ENCODE measurements at regions not wholly inside any gene's neighbourhood (a gene's known extent, or its start where the extent isn't known, plus 50 kb on each side); places are given as distances from the start of the nearest gene placed in this dataset.

GRCh38 chr10:111131168-111131799, 54.5 kb downstream of the ADRA2A start:
- Mint-ChIP-seq H3K27me3 (ENCODE audit: low read depth, poor library complexity) (peaks cover 22% of the 10 kb centered on the region), H3K27ac (no peak overlapping the region), H3K4me3 (no peak overlapping the region), H3K36me3 (ENCODE audit: low read depth) (no peaks in the 10 kb centered on the region), H3K9me3 (peaks cover 18% of the 10 kb centered on the region), H3K4me1 (no peaks in the 10 kb centered on the region)
- no peak for DNase-seq
- TF ChIP-seq, protein P1, sequence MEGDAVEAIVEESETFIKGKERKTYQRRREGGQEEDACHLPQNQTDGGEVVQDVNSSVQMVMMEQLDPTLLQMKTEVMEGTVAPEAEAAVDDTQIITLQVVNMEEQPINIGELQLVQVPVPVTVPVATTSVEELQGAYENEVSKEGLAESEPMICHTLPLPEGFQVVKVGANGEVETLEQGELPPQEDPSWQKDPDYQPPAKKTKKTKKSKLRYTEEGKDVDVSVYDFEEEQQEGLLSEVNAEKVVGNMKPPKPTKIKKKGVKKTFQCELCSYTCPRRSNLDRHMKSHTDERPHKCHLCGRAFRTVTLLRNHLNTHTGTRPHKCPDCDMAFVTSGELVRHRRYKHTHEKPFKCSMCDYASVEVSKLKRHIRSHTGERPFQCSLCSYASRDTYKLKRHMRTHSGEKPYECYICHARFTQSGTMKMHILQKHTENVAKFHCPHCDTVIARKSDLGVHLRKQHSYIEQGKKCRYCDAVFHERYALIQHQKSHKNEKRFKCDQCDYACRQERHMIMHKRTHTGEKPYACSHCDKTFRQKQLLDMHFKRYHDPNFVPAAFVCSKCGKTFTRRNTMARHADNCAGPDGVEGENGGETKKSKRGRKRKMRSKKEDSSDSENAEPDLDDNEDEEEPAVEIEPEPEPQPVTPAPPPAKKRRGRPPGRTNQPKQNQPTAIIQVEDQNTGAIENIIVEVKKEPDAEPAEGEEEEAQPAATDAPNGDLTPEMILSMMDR (IDR thresholded peaks at IDR 0.05): no peak

DNA sequence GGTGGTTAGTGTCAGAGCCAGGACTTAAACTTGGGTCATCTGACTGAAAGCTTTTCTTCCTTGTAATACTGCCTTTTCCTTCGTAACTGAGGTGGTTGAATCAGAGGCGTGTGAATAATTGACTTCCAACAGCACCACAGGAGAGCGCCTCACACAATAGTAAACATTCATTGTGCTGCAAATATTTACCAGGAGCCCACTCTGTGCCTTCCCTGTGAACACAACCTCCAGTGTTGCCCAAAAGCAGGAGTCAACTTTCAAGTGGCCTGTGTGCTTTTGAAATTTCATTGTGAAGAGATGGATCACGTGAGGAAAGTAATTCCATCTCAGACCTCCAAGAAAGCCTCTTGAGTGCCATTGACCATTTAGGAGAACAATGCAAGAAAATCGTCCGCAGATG, 60.2 kb downstream of the ADRA2A start:
- Mint-ChIP-seq H3K4me1 (no peaks in the 10 kb centered on the region), H3K36me3 (ENCODE audit: low read depth) (no peaks in the 10 kb centered on the region), H3K27ac (no peak overlapping the region), H3K4me3 (no peak overlapping the region), H3K27me3 (ENCODE audit: low read depth, poor library complexity) (peaks cover 8% of the 10 kb centered on the region), H3K9me3 (peaks cover 18% of the 10 kb centered on the region)
- TF ChIP-seq, protein P1 (IDR thresholded peaks at IDR 0.05): no peak
- no peak for DNase-seq

- peaks cover 15% of the 10 kb centered on the region for H3K9me3 Mint-ChIP-seq
- no peak for DNase-seq
- H3K4me3 Mint-ChIP-seq: no peak overlapping the region
- TF ChIP-seq, protein P1 (IDR thresholded peaks at IDR 0.05): no peak
- H3K4me1 Mint-ChIP-seq: no peaks in the 10 kb centered on the region
- peaks cover 11% of the 10 kb centered on the region for H3K27me3 Mint-ChIP-seq (ENCODE audit: low read depth, poor library complexity)
- H3K27ac Mint-ChIP-seq: no peak overlapping the region
- H3K36me3 Mint-ChIP-seq (ENCODE audit: low read depth): no peaks in the 10 kb centered on the region
Observed at GRCh38 chr10:111137587-111137986, 60.8 kb downstream of the ADRA2A start.

DNA sequence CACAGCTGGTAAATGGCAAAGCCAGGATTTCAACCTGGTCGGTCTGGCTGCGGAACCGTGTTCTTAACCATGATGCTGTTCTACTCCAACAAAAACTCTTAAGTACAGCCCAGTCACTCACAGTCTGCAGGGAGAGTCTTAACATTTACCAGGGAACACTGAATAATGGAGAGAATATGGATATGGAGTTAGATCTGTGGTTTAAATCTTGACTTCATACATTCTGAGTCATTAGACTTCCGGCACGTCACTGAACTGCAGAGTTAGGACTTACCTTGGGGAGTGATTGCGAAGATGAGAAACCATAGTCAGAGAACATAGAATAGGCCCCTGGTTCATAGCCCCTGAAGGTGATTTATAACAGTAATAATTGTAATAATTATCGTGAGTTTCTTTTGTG, 61.7 kb downstream of the ADRA2A start:
- H3K27me3 Mint-ChIP-seq (ENCODE audit: low read depth, poor library complexity): peaks cover 17% of the 10 kb centered on the region
- H3K4me3 Mint-ChIP-seq: no peak overlapping the region
- H3K36me3 Mint-ChIP-seq (ENCODE audit: low read depth): no peaks in the 10 kb centered on the region
- no peak for DNase-seq
- no peaks in the 10 kb centered on the region for H3K4me1 Mint-ChIP-seq
- H3K9me3 Mint-ChIP-seq: peaks cover 8% of the 10 kb centered on the region
- TF ChIP-seq, protein P1 (IDR thresholded peaks at IDR 0.05): no peak
- no peak overlapping the region for H3K27ac Mint-ChIP-seq

DNA sequence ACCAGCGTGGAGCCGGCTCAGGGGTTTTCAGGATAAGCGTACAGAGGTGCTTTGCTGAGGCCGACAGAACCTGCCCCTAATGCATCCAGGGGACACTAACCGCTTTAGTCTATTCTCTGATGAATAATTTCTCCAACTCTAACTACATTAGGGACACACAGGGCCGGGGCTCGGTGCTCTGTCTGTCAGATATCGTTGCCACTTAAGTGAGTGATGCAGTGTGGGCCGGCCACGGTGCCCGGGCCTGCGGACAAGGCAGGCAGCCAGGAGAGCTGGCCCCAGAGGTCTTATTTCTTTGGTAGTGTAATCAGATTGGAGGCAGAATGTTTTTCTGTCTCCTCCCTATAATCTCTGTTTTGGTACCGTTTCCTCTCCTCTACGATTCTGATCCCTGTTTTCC, 62.7 kb downstream of the ADRA2A start:
- peaks cover 22% of the 10 kb centered on the region for H3K27me3 Mint-ChIP-seq (ENCODE audit: low read depth, poor library complexity)
- H3K9me3 Mint-ChIP-seq: no peaks in the 10 kb centered on the region
- no peak for DNase-seq
- H3K4me3 Mint-ChIP-seq: no peak overlapping the region
- TF ChIP-seq, protein P1 (IDR thresholded peaks at IDR 0.05): no peak
- no peaks in the 10 kb centered on the region for H3K36me3 Mint-ChIP-seq (ENCODE audit: low read depth)
- H3K27ac Mint-ChIP-seq: no peak overlapping the region
- no peaks in the 10 kb centered on the region for H3K4me1 Mint-ChIP-seq

DNA sequence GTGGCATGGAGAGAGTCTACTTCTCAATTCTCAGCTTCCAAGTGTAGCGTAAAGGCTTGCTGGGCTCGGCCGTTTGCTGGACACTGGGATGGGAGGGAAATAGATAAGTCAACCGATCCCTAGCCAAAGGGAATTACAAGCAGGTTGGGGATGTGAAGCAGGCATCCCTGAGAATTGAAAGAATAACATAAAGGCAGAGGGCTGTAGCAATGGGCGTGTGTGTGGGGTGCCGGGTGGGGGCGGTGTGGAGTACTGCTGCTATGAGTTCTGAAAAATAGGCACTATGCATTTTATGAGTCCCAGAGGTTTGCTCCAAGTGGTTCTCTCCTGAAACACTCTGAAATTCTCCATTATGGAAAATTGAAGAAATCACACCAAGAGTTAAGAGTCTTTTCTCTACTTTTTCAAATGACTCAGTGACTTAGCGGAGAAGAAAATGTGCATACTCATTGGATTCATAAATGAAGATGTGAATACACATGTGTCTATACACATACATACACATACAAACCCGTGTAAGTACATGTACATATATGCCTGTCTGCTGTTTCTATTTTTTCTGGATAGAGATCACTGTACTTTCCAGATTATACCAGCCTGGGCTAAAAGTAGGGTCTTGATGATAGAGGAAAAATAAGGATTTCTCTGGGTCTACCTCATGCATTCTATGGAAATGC, 65.4 kb downstream of the ADRA2A start:
- no peak for DNase-seq
- H3K27me3 Mint-ChIP-seq (ENCODE audit: low read depth, poor library complexity): peaks cover 28% of the 10 kb centered on the region
- no peaks in the 10 kb centered on the region for H3K4me1 Mint-ChIP-seq
- no peaks in the 10 kb centered on the region for H3K9me3 Mint-ChIP-seq
- no peak overlapping the region for H3K4me3 Mint-ChIP-seq
- TF ChIP-seq, protein P1 (IDR thresholded peaks at IDR 0.05): no peak
- H3K36me3 Mint-ChIP-seq (ENCODE audit: low read depth): no peaks in the 10 kb centered on the region
- H3K27ac Mint-ChIP-seq: no peak overlapping the region
